Stimulated activated naive CD8-positive, alpha-beta T cell treated with anti-CD3 and anti-CD28 coated beads, Interleukin-15, amount 100 ng/mL, for 72 hours (primary cell): ENCODE measurements at regions not wholly inside any gene's neighbourhood (a gene's known extent, or its start where the extent isn't known, plus 50 kb on each side); places are given as distances from the start of the nearest gene placed in this dataset.
A peak's percentile ranks its signal among the peaks of the same experiment; 100 is the strongest.
"Not testable (repeated sequence)": the region's sequence is repeated elsewhere in the genome, so short reads cannot be mapped to it uniquely, and the experiment has no call there.

Experiments used
- ATAC-seq: fragments of 150-1000 bp; cut with Tn5 transposase; 2 replicates; pipeline ENCODE4 v1.10.0; 2021; ENCODE audit warnings: mild to moderate bottlenecking, moderate library complexity
- DNase-seq, 2 donors: peaks; one replicate each; pipeline ENCODE4 v3.0.0; 2021 to 2022
- H3K27ac Mint-ChIP-seq, 2 donors: one replicate each; pipeline ENCODE4 v1.8.0; 2022; ENCODE audit warnings: mild to moderate bottlenecking in 2 of 2, mixed read lengths in 2 of 2, moderate library complexity in 2 of 2
- H3K27me3 Mint-ChIP-seq: one replicate; pipeline ENCODE4 v1.8.0; 2022; ENCODE audit warnings: mixed read lengths
- H3K4me1 Mint-ChIP-seq: one replicate; pipeline ENCODE4 v1.8.0; 2022; ENCODE audit warnings: mild to moderate bottlenecking, mixed read lengths
- H3K4me3 Mint-ChIP-seq, 2 donors: one replicate each; pipeline ENCODE4 v1.8.0; 2022; ENCODE audit warnings: mild to moderate bottlenecking in 2 of 2, mixed read lengths in 2 of 2, moderate library complexity in 1 of 2
- H3K9me3 Mint-ChIP-seq, 2 donors: one replicate each; pipeline ENCODE4 v1.8.0; 2022; ENCODE audit warnings: mixed read lengths in 2 of 2

DNA sequence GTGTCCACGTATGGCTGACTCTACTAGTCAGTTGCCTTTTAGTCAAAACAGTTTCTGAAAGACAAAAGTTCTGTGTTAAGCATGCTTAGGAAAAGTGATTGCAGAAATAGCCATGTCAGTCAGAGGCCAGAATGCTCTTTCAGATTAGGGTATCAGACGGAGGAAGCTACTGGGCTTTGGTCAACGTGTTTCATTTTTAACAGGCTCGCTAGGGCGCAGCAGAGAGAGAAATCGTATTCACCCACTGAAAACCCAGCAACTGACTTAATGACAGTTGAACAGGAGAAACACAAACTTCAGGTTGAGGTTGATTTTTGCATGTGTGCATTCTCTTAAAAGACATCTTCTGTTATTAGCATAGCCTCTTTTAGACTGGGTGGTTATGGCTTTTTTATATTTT lies 322.6 kb upstream of the KIAA1217 start:
- H3K4me1 Mint-ChIP-seq, result no peaks in the 10 kb centered on the region
- ATAC-seq (no peak), DNase-seq (no peak)
- no peak overlapping the region for H3K4me3 Mint-ChIP-seq
- no peak overlapping the region for H3K27ac Mint-ChIP-seq
- H3K9me3 Mint-ChIP-seq, result no peaks in the 10 kb centered on the region
- H3K27me3 Mint-ChIP-seq, result no peaks in the 10 kb centered on the region

- ATAC-seq, result no peak
- no peaks in the 10 kb centered on the region for H3K27me3 Mint-ChIP-seq
- DNase-seq, result no peak
- no peak overlapping the region for H3K27ac Mint-ChIP-seq
- no peaks in the 10 kb centered on the region for H3K9me3 Mint-ChIP-seq
- no peaks in the 10 kb centered on the region for H3K4me1 Mint-ChIP-seq
- no peak overlapping the region for H3K4me3 Mint-ChIP-seq
Measured at GRCh38 chr10:23891301-23891700, 317.6 kb upstream of the KIAA1217 start.

DNA sequence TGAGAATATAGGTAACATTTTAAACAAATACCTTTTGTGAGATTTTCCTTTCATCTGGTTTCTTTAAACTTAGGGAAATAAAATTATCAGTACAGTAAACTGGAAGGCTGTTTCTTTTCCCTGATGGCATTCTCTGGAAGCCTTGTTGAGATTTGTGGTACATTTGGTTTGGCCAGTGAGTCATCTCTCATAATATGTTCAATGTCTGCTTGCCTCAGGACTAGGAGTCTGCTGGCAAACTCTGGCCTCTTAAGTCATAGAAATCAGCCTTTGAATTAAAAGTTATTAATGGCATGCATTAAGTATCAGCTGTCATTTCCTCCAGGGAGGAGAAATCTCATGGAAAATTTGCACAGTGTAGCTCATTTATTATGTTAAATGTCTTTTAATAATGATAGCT lies 316.6 kb upstream of the KIAA1217 start:
- Mint-ChIP-seq H3K27me3 (no peaks in the 10 kb centered on the region), H3K4me1 (no peaks in the 10 kb centered on the region), H3K9me3 (no peaks in the 10 kb centered on the region), H3K27ac (no peak overlapping the region), H3K4me3 (no peak overlapping the region)
- ATAC-seq (no peak), DNase-seq (no peak)

DNA sequence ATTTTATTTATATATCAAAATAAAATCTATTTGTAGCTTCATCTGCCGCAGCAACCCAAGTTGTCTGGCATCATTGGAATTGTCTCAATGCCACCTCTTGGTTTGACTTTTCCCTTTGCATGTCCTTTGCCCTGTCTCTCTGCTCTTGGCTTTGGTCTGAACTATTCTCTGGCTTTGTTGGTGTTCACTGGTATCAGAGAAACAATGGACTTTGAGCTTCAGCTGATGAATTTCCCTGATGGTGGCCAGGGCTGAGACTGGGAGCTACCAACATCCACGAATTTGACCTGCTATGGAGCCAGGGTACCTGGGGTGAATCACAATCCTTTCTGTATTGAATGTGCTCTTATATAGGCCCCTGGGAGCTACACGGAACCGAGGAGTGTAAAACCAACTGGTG lies 311.7 kb upstream of the KIAA1217 start:
- Mint-ChIP-seq H3K27ac (no peak overlapping the region), H3K4me3 (no peak overlapping the region), H3K9me3 (no peaks in the 10 kb centered on the region), H3K27me3 (no peaks in the 10 kb centered on the region), H3K4me1 (no peaks in the 10 kb centered on the region)
- ATAC-seq (no peak), DNase-seq (no peak)

DNA sequence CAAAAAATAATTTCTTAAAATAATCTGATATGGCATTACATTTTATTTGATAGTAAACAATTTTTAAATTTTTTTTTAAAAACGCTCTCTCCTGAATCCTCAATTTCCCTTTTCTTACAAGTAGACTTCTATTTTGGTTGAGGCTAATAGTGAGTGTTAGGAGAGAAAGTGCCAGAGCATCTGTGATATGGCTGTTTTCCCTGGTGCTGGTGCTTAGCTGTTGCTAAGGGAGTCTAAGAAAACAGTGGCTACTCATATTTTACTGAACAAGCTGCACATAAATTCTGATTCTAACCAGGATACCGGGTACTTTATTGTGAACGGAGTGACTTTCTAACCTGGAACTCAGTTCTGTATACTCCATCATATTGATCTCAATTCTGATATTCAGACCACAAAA lies 311.1 kb upstream of the KIAA1217 start:
- no peaks in the 10 kb centered on the region for H3K9me3 Mint-ChIP-seq
- DNase-seq (no peak), ATAC-seq (no peak)
- H3K27me3 Mint-ChIP-seq, result no peaks in the 10 kb centered on the region
- no peak overlapping the region for H3K27ac Mint-ChIP-seq
- no peak overlapping the region for H3K4me3 Mint-ChIP-seq
- H3K4me1 Mint-ChIP-seq, result no peaks in the 10 kb centered on the region

DNA sequence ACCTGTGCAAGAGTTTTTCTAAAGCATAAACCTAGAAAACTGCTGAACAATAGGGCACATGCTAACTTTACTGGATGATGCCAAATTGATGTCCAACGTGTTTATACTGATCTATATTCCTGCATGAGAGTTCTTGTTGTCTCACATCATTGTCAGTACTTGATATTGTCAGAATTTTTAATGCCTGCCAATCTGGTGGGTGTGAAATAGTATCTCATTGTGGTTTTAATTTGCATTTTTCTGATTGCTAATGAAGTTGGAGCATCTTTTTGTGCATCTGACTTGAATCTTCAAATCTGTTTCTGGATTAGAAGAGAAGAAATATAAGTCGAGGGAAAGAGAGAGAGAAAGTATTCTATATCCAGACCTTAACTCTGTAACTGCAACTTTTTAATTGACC lies 309.8 kb upstream of the KIAA1217 start:
- Mint-ChIP-seq H3K4me3 (no peak overlapping the region), H3K9me3 (no peaks in the 10 kb centered on the region), H3K4me1 (no peaks in the 10 kb centered on the region), H3K27ac (no peak overlapping the region), H3K27me3 (no peaks in the 10 kb centered on the region)
- ATAC-seq (no peak), DNase-seq (no peak)

- ATAC-seq, result no peak
Measured at GRCh38 chr10:23910291-23910690, 298.6 kb upstream of the KIAA1217 start.

DNA sequence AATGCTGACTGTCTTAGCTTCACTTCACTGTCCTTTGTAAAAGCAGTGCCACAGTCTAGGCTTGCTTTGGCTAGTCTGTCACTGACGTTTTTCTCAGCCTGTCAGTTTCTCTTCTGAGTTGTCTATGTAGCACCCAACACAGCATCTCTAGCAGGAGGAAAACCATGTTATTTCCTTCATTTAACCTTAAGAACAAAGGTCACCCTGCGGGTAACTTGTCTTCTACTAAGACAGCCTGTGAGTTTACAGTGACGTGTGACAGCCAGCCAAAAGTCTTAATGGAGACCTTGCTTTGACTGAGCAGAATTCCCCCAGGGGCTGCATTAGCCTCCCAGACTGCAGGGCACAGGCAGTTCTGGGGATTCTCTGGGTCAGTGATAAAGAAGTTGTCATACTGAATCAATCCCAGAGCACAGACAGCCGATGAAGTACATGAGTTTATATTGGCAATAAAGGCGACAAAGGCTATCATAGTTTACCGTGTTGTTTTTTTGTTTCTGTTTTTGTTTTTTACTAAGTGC lies 296.0 kb upstream of the KIAA1217 start:
- ATAC-seq (no peak), DNase-seq (no peak)
- Mint-ChIP-seq H3K4me1 (no peaks in the 10 kb centered on the region), H3K9me3 (peaks cover 5 to 9% of the 10 kb centered on the region in 2 donors), H3K4me3 (no peak overlapping the region), H3K27me3 (no peaks in the 10 kb centered on the region), H3K27ac (no peak overlapping the region)

More at GRCh38 chr10:23910291-23910690, 298.6 kb upstream of the KIAA1217 start:
- Mint-ChIP-seq H3K27ac (no peak overlapping the region), H3K4me3 (no peak overlapping the region), H3K27me3 (no peaks in the 10 kb centered on the region), H3K4me1 (no peaks in the 10 kb centered on the region), H3K9me3 (peaks cover 10 to 12% of the 10 kb centered on the region in 2 donors)
- no peak for DNase-seq

DNA sequence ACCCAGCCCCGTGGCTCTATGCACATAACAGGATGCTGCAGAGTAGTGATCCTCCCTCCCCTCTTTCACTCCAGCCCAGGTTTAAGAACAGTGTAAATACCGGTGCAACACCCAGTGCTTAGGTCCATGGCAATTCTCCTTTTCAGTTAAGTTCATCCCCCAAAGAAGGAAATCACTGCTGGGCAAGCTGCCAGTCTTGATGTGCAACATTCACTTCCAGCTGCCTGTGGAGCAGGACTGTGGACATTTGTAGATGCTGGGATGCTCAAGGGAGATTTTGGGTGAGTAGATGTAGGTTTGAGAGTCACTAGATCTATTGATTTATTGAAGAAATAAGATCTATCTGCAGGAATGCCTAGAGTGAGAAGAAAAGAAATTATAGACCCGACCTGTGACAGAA lies 294.3 kb upstream of the KIAA1217 start:
- Mint-ChIP-seq H3K27ac (peak overlapping the region in 1 of 2 donors; percentile 31), H3K4me3 (no peak overlapping the region), H3K9me3 (peaks cover 2 to 5% of the 10 kb centered on the region in 2 donors), H3K4me1 (no peaks in the 10 kb centered on the region), H3K27me3 (no peaks in the 10 kb centered on the region)
- ATAC-seq, result no peak
- DNase-seq, result no peak

- Mint-ChIP-seq H3K27ac (no peak overlapping the region), H3K27me3 (no peaks in the 10 kb centered on the region), H3K4me3 (no peak overlapping the region), H3K4me1 (no peaks in the 10 kb centered on the region), H3K9me3 (peaks cover 9 to 15% of the 10 kb centered on the region in 2 donors)
- no peak for DNase-seq
- ATAC-seq, result no peak
Measured at GRCh38 chr10:23917251-23917840, 291.6 kb upstream of the KIAA1217 start.

GRCh38 chr10:23918090-23918723 lies 290.7 kb upstream of the KIAA1217 start:
- Mint-ChIP-seq H3K4me1 (no peaks in the 10 kb centered on the region), H3K27ac (no peak overlapping the region), H3K27me3 (peaks cover 3% of the 10 kb centered on the region), H3K4me3 (no peak overlapping the region), H3K9me3 (peaks cover 5 to 15% of the 10 kb centered on the region in 2 donors)
- DNase-seq (no peak), ATAC-seq (no peak)

DNA sequence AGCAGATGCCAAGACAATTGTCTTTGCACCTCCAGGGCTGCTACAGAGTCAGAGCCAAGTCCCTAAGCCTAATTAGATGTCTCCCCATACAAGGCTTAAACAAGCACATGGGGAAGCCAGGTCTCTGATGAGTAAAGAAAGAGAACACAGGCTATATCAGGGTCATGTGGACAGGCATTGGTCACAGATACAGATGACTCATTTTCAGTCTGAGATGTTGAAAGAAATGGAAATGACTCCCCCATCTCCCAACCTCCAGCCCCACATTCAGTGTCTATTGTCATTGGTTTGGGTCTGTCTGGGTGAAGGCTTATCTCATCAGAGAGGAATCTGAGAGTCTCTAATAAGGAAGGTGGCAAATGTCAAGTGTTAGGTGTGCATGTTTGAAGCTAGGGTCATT lies 290.1 kb upstream of the KIAA1217 start:
- H3K27ac Mint-ChIP-seq, result no peak overlapping the region
- peaks cover 7% of the 10 kb centered on the region for H3K27me3 Mint-ChIP-seq
- ATAC-seq, result no peak
- DNase-seq, result no peak
- H3K4me3 Mint-ChIP-seq, result no peak overlapping the region
- H3K4me1 Mint-ChIP-seq, result no peaks in the 10 kb centered on the region
- H3K9me3 Mint-ChIP-seq, result peaks cover 5 to 15% of the 10 kb centered on the region in 2 donors

DNA sequence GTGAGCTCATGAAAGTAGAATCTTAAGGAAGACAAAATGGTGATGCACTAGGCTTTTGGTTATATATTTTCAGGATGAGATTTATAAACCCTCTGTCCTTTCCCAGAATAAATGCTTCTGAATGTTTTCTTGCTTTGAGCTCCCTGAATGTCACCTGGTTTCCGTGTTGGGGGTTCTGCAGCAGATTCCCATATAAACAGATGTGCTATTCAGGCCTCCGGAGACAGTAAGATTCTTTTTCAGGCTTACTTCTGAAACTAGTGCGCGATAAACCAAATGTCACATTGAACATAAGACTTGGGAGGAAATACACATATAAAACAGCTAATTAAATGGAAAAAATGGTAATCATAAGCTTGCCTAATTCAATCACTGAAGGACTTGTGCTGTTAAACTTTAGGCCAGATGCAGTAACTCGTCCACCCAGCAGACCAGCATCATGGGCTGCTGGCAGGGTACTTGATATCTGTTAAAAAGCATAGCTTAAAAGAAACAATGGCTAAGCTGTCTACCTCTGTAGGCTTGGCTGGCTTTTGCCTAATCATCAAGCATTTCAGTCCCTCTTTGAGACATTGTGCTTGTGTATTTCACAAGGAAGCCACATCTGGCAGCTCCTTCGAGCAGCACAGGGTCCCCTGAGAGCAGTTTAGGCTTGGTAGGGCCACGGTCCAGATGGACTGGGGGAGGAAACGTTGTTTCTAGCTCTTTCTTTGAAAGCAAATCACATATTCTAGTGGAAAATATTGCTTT lies 281.2 kb upstream of the KIAA1217 start:
- H3K9me3 Mint-ChIP-seq, result no peaks in the 10 kb centered on the region

DNA sequence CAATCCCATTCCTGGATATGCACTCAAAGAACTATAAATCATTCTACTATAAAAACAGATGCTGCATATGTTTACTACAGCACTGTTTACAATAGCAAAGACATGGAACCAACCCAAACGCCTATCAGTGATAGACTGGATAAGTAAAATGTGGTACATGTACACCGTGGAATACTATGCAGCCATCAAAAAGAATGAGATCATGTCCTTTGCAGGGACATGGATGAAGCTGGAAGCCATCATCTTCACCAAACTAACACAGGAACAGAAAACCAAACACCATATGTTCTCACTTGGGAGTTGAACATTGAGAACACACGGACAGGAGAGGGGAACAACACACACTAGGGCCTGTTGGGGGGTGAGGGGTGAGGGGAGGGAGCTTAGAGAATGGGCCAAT lies 274.9 kb upstream of the KIAA1217 start:
- not testable (repeated sequence) for DNase-seq, ATAC-seq, H3K27me3 Mint-ChIP-seq, H3K4me3 Mint-ChIP-seq, H3K27ac Mint-ChIP-seq, H3K9me3 Mint-ChIP-seq, H3K4me1 Mint-ChIP-seq

More for the DNA sequence above, 281.2 kb upstream of the KIAA1217 start:
- H3K27ac Mint-ChIP-seq, result no peak overlapping the region
- H3K27me3 Mint-ChIP-seq, result peaks cover 7% of the 10 kb centered on the region
- H3K4me3 Mint-ChIP-seq, result no peak overlapping the region
- no peak for ATAC-seq
- no peak for DNase-seq
- H3K4me1 Mint-ChIP-seq, result no peaks in the 10 kb centered on the region

DNA sequence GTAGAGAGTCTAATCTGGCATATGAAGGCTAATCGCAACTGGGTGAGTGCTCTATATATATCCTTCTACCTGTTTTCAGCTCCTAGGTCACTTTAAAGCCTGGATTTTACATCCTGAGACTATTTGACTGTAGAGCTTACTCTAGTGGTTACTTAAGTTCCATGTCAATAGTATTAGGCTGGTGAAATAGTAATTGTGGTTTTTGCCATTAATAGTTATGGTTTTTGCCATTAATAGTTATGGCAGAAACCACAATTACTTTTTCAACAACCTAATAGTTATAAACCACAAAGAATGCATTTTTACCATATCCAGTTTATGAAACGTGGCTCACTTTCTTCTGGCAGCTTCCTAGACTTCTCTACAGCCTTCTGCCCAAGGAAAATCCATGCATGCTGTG lies 263.1 kb upstream of the KIAA1217 start:
- ATAC-seq, result no peak
- no peak for DNase-seq
- Mint-ChIP-seq H3K27ac (no peak overlapping the region), H3K9me3 (peaks cover 0 to 4% of the 10 kb centered on the region in 2 donors), H3K27me3 (no peaks in the 10 kb centered on the region), H3K4me3 (no peak overlapping the region), H3K4me1 (no peaks in the 10 kb centered on the region)

GRCh38 chr10:23951841-23952240 lies 257.1 kb upstream of the KIAA1217 start:
- H3K4me3 Mint-ChIP-seq, result no peak overlapping the region
- H3K27ac Mint-ChIP-seq, result no peak overlapping the region
- H3K9me3 Mint-ChIP-seq, result peaks cover 0 to 6% of the 10 kb centered on the region in 2 donors
- H3K27me3 Mint-ChIP-seq, result no peaks in the 10 kb centered on the region
- no peaks in the 10 kb centered on the region for H3K4me1 Mint-ChIP-seq
- ATAC-seq (no peak), DNase-seq (no peak)
